Astrocyte of the cerebellum (primary cell): ENCODE measurements at regions not wholly inside any gene's neighbourhood (a gene's known extent, or its start where the extent isn't known, plus 50 kb on each side); places are given as distances from the start of the nearest gene placed in this dataset.

Experiments
- DNase-seq: peaks from one replicate; pipeline ENCODE4 v3.0.0-alpha.2; 2011; ENCODE audit warnings: low read depth
- H3K4me3 ChIP-seq: 2 replicates; pipeline ENCODE4 v1.5.1; 2011; ENCODE audit warnings: mild to moderate bottlenecking, low read depth, low read length, moderate library complexity
- CTCF ChIP-seq: IDR thresholded peaks from 2 replicates; pipeline ENCODE4 v1.5.1; 2012; ENCODE audit warnings: low read length, low read depth, moderate library complexity, mild to moderate bottlenecking; ENCODE audit errors: missing control alignments
- in situ Hi-C: cut with HindIII; loops from 2 replicates; pipeline ENCODE4 v1.10.0; 2017; ENCODE audit warnings: low sequenced_read_pairs

GRCh38 chrX:122582280-122582974 is 601.7 kb upstream of the GRIA3 start:
- DNase-seq, result no peak
- in situ Hi-C loops, result no loop called here

GRCh38 chrX:122582975-122583305 is 601.1 kb upstream of the GRIA3 start:
- in situ Hi-C loops, result no loop called here
- no peak for TF ChIP-seq CTCF
- no peak overlapping the region for H3K4me3 ChIP-seq
- DNase-seq, result no peak

More at GRCh38 chrX:122582280-122582974, 601.7 kb upstream of the GRIA3 start:
- H3K4me3 ChIP-seq, result no peak overlapping the region
- TF ChIP-seq CTCF, result no peak

GRCh38 chrX:122583551-122583950 is 600.5 kb upstream of the GRIA3 start:
- H3K4me3 ChIP-seq, result no peak overlapping the region
- no peak for TF ChIP-seq CTCF
- in situ Hi-C loops, result no loop called here
- DNase-seq, result no peak

- no peak for TF ChIP-seq CTCF
- no peak overlapping the region for H3K4me3 ChIP-seq
- no peak for DNase-seq
- in situ Hi-C loops, result no loop called here
Measured at GRCh38 chrX:122584981-122585380, 599.1 kb upstream of the GRIA3 start.

- H3K4me3 ChIP-seq, result no peak overlapping the region
- no peak for DNase-seq
- TF ChIP-seq CTCF, result no peak
- in situ Hi-C loops, result no loop called here
Measured at GRCh38 chrX:122586831-122587230, 597.2 kb upstream of the GRIA3 start.

GRCh38 chrX:122591546-122591945 is 592.5 kb upstream of the GRIA3 start:
- no peak overlapping the region for H3K4me3 ChIP-seq
- no peak for TF ChIP-seq CTCF
- no peak for DNase-seq
- in situ Hi-C loops, result no loop called here
